ENCODE measurements at regions not wholly inside any gene's neighbourhood (a gene's known extent, or its start where the extent isn't known, plus 50 kb on each side); places are given as distances from the start of the nearest gene placed in this dataset.

- DNase-seq = no peak
These were observed 58.1 kb upstream of the MYRIP start for GRCh38 chr3:39751286-39751685.

DNA sequence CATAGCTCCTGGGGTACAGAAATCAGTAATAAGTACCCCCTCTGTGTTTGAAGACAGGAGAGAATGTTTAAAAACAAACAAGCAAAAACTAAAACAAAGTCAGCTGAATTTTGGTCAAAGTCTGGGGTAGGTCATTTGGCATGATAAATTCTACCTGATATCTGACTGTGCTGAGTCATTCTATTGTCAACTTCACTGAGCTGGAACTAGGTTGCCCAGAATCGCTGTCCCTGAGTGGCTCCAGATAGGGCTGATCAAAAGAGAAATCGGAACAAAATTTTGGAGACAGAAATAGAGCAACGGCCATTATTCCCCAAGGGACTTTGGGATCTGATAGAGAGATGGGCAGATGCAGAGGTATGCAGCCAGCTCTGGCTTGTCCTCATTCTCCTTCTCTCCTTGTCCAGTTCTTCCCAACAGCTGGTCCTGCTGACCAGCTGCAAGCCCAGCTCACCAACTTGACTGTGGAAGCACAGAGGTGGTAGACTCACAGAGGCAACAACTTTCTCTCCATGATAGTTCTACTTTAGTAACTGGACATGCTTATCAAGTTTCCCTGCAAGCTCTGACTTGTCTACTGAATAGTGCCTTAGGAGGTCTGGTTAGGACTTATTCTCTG is 57.3 kb upstream of the MYRIP start:
- no peak for DNase-seq

GRCh38 chr3:39752751-39753150 is 56.7 kb upstream of the MYRIP start:
- DNase-seq = no peak

- no peak for DNase-seq
These were observed 56.0 kb upstream of the MYRIP start for GRCh38 chr3:39753391-39753790.

DNA sequence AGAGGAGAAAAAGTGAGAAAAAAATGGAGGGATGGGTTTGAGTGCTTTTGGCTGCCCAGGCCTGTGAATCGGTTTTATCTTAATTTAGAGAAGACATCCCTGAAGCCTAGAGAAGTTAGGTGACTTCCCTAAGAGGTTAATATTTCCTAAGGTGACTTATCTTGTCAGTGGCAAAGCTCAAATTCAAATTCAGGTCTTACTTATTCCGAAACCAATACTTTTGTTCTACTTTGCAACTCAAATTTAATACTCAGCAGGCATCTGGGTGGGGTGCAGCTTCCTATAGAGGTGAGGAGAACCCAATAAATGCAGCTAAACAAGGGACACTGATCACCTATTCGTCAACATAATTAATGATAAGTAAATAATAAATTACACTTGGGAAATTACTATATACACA is 54.9 kb upstream of the MYRIP start:
- DNase-seq = no peak

- DNase-seq = no peak
These were observed 54.3 kb upstream of the MYRIP start for GRCh38 chr3:39755100-39755499.

DNA sequence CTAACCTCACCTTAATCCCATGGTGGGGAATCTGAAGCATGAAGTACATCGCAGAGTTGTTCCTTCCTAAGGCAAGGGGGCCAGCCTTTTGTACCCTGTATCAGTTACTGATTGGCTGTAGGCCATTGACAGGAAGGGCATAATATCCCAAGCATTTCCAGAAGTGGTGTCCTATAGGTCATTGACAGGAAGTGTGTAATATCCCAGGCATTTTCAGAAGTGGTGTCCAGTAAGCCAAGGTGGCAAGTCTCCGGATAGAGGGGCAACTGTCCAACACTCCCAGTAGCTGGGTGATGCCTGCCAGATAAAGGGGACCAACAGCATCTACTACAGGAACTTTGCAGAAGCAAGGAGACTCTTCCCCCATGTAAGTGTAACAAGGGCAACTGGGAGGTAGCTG is 52.1 kb upstream of the MYRIP start:
- DNase-seq = no peak
